ENCODE measurements at regions not wholly inside any gene's neighbourhood (a gene's known extent, or its start where the extent isn't known, plus 50 kb on each side); places are given as distances from the start of the nearest gene placed in this dataset.

DNA sequence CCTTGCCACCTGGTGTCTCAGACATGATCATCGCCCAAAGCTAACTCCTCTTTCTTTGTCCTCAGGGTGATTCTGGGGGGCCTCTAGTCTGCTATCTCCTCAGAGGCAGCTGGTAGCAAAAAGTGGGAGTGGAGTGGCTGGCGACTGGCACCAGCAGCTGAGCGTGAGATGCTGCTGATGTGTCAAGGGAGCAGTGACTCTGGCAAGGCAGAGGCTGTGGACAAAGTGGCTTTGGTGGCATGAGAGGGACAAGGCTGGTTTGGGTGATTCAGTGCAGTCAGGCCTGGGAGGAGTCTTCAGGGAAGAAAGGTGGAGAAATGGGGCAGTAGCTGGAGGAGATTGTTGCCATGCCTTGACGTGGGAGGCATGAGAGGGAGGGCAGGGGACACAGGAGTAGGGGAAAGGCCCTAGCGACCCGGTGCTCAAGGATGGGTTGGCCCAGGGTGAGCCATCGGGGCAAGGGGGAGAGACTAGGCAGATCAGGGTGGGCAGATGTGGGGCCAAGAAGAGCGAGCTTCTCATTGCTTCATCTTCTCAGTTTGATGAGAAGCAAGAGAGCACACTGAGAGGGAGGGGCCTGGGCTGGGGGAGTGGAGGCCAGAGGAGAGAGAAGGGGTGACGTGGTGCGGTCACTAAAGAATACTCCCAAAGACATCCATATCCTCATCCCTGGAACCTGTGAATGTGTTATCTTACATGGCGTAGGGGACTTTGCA, 64.2 kb upstream of the SPTLC1 start:
- TF ChIP-seq GATA1 (IDR thresholded peaks at IDR 0.05; ENCODE audit: low read depth, low read length): no peak
- no peak for TF ChIP-seq POLR2A (IDR thresholded peaks at IDR 0.05; ENCODE audit: low read length)

GRCh38 chr9:92177591-92177990, 62.4 kb upstream of the SPTLC1 start:
- TF ChIP-seq GATA1 (IDR thresholded peaks at IDR 0.05; ENCODE audit: low read depth, low read length) (no peak), POLR2A (IDR thresholded peaks at IDR 0.05; ENCODE audit: low read length) (no peak)
- no peak for DNase-seq

More for the DNA sequence above, 64.2 kb upstream of the SPTLC1 start:
- no peak for DNase-seq

DNA sequence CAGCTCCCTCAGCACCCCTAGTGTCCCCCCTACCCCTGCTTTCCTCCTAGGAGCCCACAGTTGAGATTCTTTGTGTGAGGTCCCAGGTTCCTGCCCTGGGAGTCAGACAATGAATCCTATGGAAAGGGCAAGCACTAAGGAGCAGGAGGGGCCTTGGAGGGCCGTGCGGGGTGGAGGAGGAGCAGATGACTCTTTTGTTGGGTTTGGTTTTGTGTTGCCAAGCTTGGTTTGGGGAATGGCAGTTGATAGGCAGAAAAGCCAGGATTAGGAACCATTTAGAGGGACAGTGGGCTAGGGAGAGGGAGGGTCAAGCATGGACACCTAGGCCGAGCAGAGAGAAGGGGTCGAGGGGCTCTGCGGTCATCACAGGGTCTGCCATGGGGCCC, 61.6 kb upstream of the SPTLC1 start:
- TF ChIP-seq GATA1 (IDR thresholded peaks at IDR 0.05; ENCODE audit: low read depth, low read length) (no peak), POLR2A (IDR thresholded peaks at IDR 0.05; ENCODE audit: low read length) (no peak)
- no peak for DNase-seq

- TF ChIP-seq GATA1 (IDR thresholded peaks at IDR 0.05; ENCODE audit: low read depth, low read length) (no peak), POLR2A (IDR thresholded peaks at IDR 0.05; ENCODE audit: low read length) (no peak)
- DNase-seq: peak; percentile 14 to 19
Measured at GRCh38 chr9:92176068-92176799, 61.0 kb upstream of the SPTLC1 start.

GRCh38 chr9:92175441-92175840, 60.2 kb upstream of the SPTLC1 start:
- TF ChIP-seq GATA1 (IDR thresholded peaks at IDR 0.05; ENCODE audit: low read depth, low read length): no peak
- no peak for TF ChIP-seq POLR2A (IDR thresholded peaks at IDR 0.05; ENCODE audit: low read length)
- no peak for DNase-seq

DNA sequence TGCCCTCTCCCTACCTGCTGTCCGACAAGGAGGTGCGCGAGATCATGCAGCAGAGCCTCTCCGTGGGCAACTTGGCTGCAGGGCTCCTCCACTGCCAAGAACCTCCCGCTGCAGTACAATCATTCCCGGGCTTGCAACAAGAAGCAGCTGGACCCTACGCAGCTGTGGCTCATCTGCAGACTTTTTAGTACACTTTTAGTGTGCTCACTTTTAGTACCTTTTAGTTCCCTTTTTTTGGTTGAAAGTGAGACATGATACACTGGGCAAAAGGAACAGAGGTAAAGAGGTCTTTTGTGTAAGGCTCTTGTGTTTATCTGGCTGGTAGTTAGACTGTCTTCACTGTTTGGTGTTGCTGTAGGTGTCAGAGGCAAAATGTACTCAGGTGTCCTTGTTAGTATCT, 58.1 kb upstream of the SPTLC1 start:
- TF ChIP-seq GATA1 (IDR thresholded peaks at IDR 0.05; ENCODE audit: low read depth, low read length) (no peak), POLR2A (IDR thresholded peaks at IDR 0.05; ENCODE audit: low read length) (no peak)
- DNase-seq: no peak

GRCh38 chr9:92171822-92172221, 56.6 kb upstream of the SPTLC1 start:
- no peak for TF ChIP-seq GATA1 (IDR thresholded peaks at IDR 0.05; ENCODE audit: low read depth, low read length)
- no peak for TF ChIP-seq POLR2A (IDR thresholded peaks at IDR 0.05; ENCODE audit: low read length)
- peak; percentile 13 to 25 for DNase-seq

- TF ChIP-seq GATA1 (IDR thresholded peaks at IDR 0.05; ENCODE audit: low read depth, low read length) (no peak), POLR2A (IDR thresholded peaks at IDR 0.05; ENCODE audit: low read length) (no peak)
Measured at GRCh38 chr9:92171281-92171680, 56.1 kb upstream of the SPTLC1 start.

DNA sequence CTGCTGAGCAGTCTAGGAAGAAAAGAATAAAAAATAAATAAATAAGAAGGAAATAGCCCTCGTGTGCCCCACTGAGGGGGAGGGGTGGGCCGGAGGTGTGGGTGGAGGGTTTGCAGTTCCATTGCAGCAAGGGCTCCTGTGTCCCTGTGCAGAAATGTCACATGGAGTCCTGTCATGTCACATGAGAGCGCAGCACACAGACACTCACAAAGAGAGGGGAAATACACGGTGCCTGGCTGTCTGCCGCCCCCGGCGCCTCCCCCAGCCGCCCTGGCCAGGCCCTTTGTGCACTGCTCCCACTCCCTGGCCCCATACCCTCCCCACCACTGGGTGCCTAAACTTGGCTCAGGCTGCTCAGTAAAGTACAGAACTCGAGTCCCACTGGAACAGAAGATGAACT, 55.6 kb upstream of the SPTLC1 start:
- no peak for DNase-seq
- TF ChIP-seq GATA1 (IDR thresholded peaks at IDR 0.05; ENCODE audit: low read depth, low read length) (no peak), POLR2A (IDR thresholded peaks at IDR 0.05; ENCODE audit: low read length) (no peak)

More at GRCh38 chr9:92171281-92171680, 56.1 kb upstream of the SPTLC1 start:
- no peak for DNase-seq

- DNase-seq: no peak
- TF ChIP-seq GATA1 (IDR thresholded peaks at IDR 0.05; ENCODE audit: low read depth, low read length) (no peak), POLR2A (IDR thresholded peaks at IDR 0.05; ENCODE audit: low read length) (no peak)
Measured at GRCh38 chr9:92165484-92165883, 50.3 kb upstream of the SPTLC1 start.

Measured in erythroblast (primary cell).